CD4-positive, CD25-positive, alpha-beta regulatory T cell (primary cell): ENCODE measurements at regions not wholly inside any gene's neighbourhood (a gene's known extent, or its start where the extent isn't known, plus 50 kb on each side); places are given as distances from the start of the nearest gene placed in this dataset.
"Not testable (repeated sequence)": the region's sequence is repeated elsewhere in the genome, so short reads cannot be mapped to it uniquely, and the experiment has no call there.

Source experiments
- ATAC-seq, 2 donors: fragments of 150-1000 bp; cut with Tn5 transposase; one replicate each; pipeline ENCODE4 v1.10.0; 2021; ENCODE audit warnings: low read depth in 2 of 2, moderate number of reproducible peaks in 2 of 2, moderate library complexity in 1 of 2
- DNase-seq, 3 donors: peaks; one replicate each; pipeline versions ENCODE4 v3.0.0 to v3.0.0-alpha.2; 2012 to 2022; ENCODE audit warnings: mixed read lengths in 1 of 3
- H3K27ac ChIP-seq: one replicate; pipeline ENCODE4 v1.7.0; 2013; ENCODE audit warnings: mild to moderate bottlenecking, low read length; ENCODE audit not compliant: insufficient read depth, poor library complexity, severe bottlenecking
- H3K27me3 ChIP-seq: one replicate; pipeline ENCODE4 v1.7.0; 2013; ENCODE audit warnings: low read length; ENCODE audit not compliant: control insufficient read depth, insufficient read depth
- H3K36me3 ChIP-seq: one replicate; pipeline ENCODE4 v1.7.0; 2013; ENCODE audit warnings: mild to moderate bottlenecking, low read length, moderate library complexity; ENCODE audit not compliant: control insufficient read depth, insufficient read depth
- H3K4me1 ChIP-seq: 2 replicates; pipeline ENCODE4 v1.7.0; 2013; ENCODE audit warnings: mild to moderate bottlenecking, low read length; ENCODE audit not compliant: insufficient read depth, control insufficient read depth, poor library complexity, severe bottlenecking
- H3K4me3 ChIP-seq: one replicate; pipeline ENCODE4 v1.7.0; 2013; ENCODE audit warnings: low read depth, mild to moderate bottlenecking, low read length, moderate library complexity
- H3K9me3 ChIP-seq, 2 experiments: 1 replicate in 1 of 2; 2 replicates in 1 of 2; pipeline ENCODE4 v1.7.0; 2013; ENCODE audit warnings: low read length in 2 of 2, mild to moderate bottlenecking in 1 of 2, moderate library complexity in 1 of 2; ENCODE audit not compliant: control insufficient read depth in 2 of 2
- H3K27ac Mint-ChIP-seq, 3 donors: one replicate each; pipeline ENCODE4 v1.8.0; 2020 to 2022; ENCODE audit warnings: mild to moderate bottlenecking in 3 of 3, mixed read lengths in 3 of 3, moderate library complexity in 2 of 3
- H3K27me3 Mint-ChIP-seq: one replicate; pipeline ENCODE4 v1.8.0; 2022; ENCODE audit warnings: mild to moderate bottlenecking, mixed read lengths
- H3K36me3 Mint-ChIP-seq: one replicate; pipeline ENCODE4 v1.8.0; 2020; ENCODE audit warnings: mixed read lengths
- H3K4me1 Mint-ChIP-seq, 4 donors: one replicate each; pipeline ENCODE4 v1.8.0; 2020 to 2022; ENCODE audit warnings: mixed read lengths in 4 of 4, mild to moderate bottlenecking in 1 of 4
- H3K4me3 Mint-ChIP-seq, 4 donors: one replicate each; pipeline ENCODE4 v1.8.0; 2020 to 2022; ENCODE audit warnings: mild to moderate bottlenecking in 4 of 4, mixed read lengths in 4 of 4, moderate library complexity in 3 of 4
- H3K9me3 Mint-ChIP-seq, 7 donors: one replicate each; pipeline ENCODE4 v1.8.0; 2020 to 2022; ENCODE audit warnings: mixed read lengths in 7 of 7, mild to moderate bottlenecking in 3 of 7, moderate library complexity in 2 of 7

GRCh38 chr14:50025073-50025472 lies 91.3 kb downstream of the VCPKMT start:
- Mint-ChIP-seq H3K4me3 (no peak overlapping the region), H3K36me3 (peaks cover 22% of the 10 kb centered on the region), H3K27me3 (no peaks in the 10 kb centered on the region), H3K4me1 (peaks cover 10 to 27% (median 20%) of the 10 kb centered on the region in 4 donors), H3K27ac (no peak overlapping the region), H3K9me3 (peaks cover 0 to 17% (median 4%) of the 10 kb centered on the region in 7 donors)
- no peak for DNase-seq
- Histone ChIP-seq H3K9me3 (peaks cover 2 to 12% of the 10 kb centered on the region in 2 experiments), H3K4me1 (peaks cover 15% of the 10 kb centered on the region), H3K27me3 (no peaks in the 10 kb centered on the region), H3K36me3 (no peaks in the 10 kb centered on the region), H3K27ac (no peak overlapping the region), H3K4me3 (no peak overlapping the region)
- no peak for ATAC-seq

- ATAC-seq (no peak), DNase-seq (no peak)
- peaks cover 10 to 26% (median 17%) of the 10 kb centered on the region in 4 donors for H3K4me1 Mint-ChIP-seq
- Histone ChIP-seq H3K27ac (no peak overlapping the region), H3K36me3 (no peaks in the 10 kb centered on the region), H3K4me3 (no peak overlapping the region), H3K27me3 (no peaks in the 10 kb centered on the region), H3K4me1 (peaks cover 14% of the 10 kb centered on the region), H3K9me3 (peaks cover 2 to 7% of the 10 kb centered on the region in 2 experiments)
- H3K36me3 Mint-ChIP-seq = peaks cover 22% of the 10 kb centered on the region
- peaks cover 0 to 12% (median 4%) of the 10 kb centered on the region in 7 donors for H3K9me3 Mint-ChIP-seq
- H3K27ac Mint-ChIP-seq = no peak overlapping the region
- no peak overlapping the region for H3K4me3 Mint-ChIP-seq
- H3K27me3 Mint-ChIP-seq = no peaks in the 10 kb centered on the region
These were observed 90.6 kb downstream of the VCPKMT start for GRCh38 chr14:50025776-50026175.

- Histone ChIP-seq H3K4me3 (no peak overlapping the region), H3K27ac (no peak overlapping the region), H3K4me1 (peaks cover 8% of the 10 kb centered on the region), H3K9me3 (peaks cover 2 to 7% of the 10 kb centered on the region in 2 experiments), H3K27me3 (no peaks in the 10 kb centered on the region), H3K36me3 (no peaks in the 10 kb centered on the region)
- Mint-ChIP-seq H3K36me3 (peaks cover 25% of the 10 kb centered on the region), H3K9me3 (peaks cover 0 to 8% (median 4%) of the 10 kb centered on the region in 7 donors), H3K27ac (no peak overlapping the region), H3K4me3 (no peak overlapping the region), H3K4me1 (peaks cover 3 to 25% (median 13%) of the 10 kb centered on the region in 4 donors), H3K27me3 (no peaks in the 10 kb centered on the region)
- no peak for DNase-seq
- ATAC-seq = no peak
These were observed 90.0 kb downstream of the VCPKMT start for GRCh38 chr14:50026396-50026795.

GRCh38 chr14:50027816-50028215 lies 88.6 kb downstream of the VCPKMT start:
- no peak for ATAC-seq
- Mint-ChIP-seq H3K9me3 (peaks cover 0 to 8% (median 4%) of the 10 kb centered on the region in 7 donors), H3K36me3 (peaks cover 34% of the 10 kb centered on the region), H3K27me3 (no peaks in the 10 kb centered on the region), H3K4me3 (no peak overlapping the region), H3K4me1 (peaks cover 0 to 17% (median 10%) of the 10 kb centered on the region in 4 donors), H3K27ac (no peak overlapping the region)
- H3K27ac ChIP-seq = no peak overlapping the region
- H3K9me3 ChIP-seq = peaks cover 2 to 7% of the 10 kb centered on the region in 2 experiments
- no peaks in the 10 kb centered on the region for H3K27me3 ChIP-seq
- H3K4me3 ChIP-seq = no peak overlapping the region
- H3K36me3 ChIP-seq = no peaks in the 10 kb centered on the region
- H3K4me1 ChIP-seq = no peaks in the 10 kb centered on the region
- no peak for DNase-seq

- H3K4me3 Mint-ChIP-seq = no peak overlapping the region
- H3K9me3 Mint-ChIP-seq = peaks cover 0 to 8% (median 4%) of the 10 kb centered on the region in 7 donors
- ATAC-seq (no peak), DNase-seq (no peak)
- H3K9me3 ChIP-seq = peaks cover 2 to 7% of the 10 kb centered on the region in 2 experiments
- H3K27ac ChIP-seq = no peak overlapping the region
- H3K27ac Mint-ChIP-seq = peak overlapping the region in 1 of 3 donors; percentile 46
- peaks cover 31% of the 10 kb centered on the region for H3K36me3 Mint-ChIP-seq
- no peaks in the 10 kb centered on the region for H3K4me1 ChIP-seq
- peaks cover 0 to 14% (median 8%) of the 10 kb centered on the region in 4 donors for H3K4me1 Mint-ChIP-seq
- no peaks in the 10 kb centered on the region for H3K27me3 ChIP-seq
- H3K36me3 ChIP-seq = no peaks in the 10 kb centered on the region
- no peak overlapping the region for H3K4me3 ChIP-seq
- no peaks in the 10 kb centered on the region for H3K27me3 Mint-ChIP-seq
These were observed 87.9 kb downstream of the VCPKMT start for GRCh38 chr14:50028458-50028857.

- peaks cover 0 to 22% (median 10%) of the 10 kb centered on the region in 4 donors for H3K4me1 Mint-ChIP-seq
- DNase-seq (no peak), ATAC-seq (no peak)
- H3K27ac ChIP-seq = no peak overlapping the region
- peaks cover 2 to 7% of the 10 kb centered on the region in 2 experiments for H3K9me3 ChIP-seq
- H3K27me3 Mint-ChIP-seq = no peaks in the 10 kb centered on the region
- H3K36me3 ChIP-seq = no peaks in the 10 kb centered on the region
- peaks cover 0 to 8% (median 4%) of the 10 kb centered on the region in 7 donors for H3K9me3 Mint-ChIP-seq
- H3K4me3 Mint-ChIP-seq = no peak overlapping the region
- no peak overlapping the region for H3K4me3 ChIP-seq
- H3K4me1 ChIP-seq = no peaks in the 10 kb centered on the region
- H3K27ac Mint-ChIP-seq = peak overlapping the region in 2 of 3 donors; percentile 55 to 70
- H3K27me3 ChIP-seq = no peaks in the 10 kb centered on the region
- H3K36me3 Mint-ChIP-seq = peaks cover 36% of the 10 kb centered on the region
These were observed 86.3 kb downstream of the VCPKMT start for GRCh38 chr14:50030036-50030435.

GRCh38 chr14:50030911-50031310 lies 85.5 kb downstream of the VCPKMT start:
- not testable (repeated sequence) for DNase-seq, ATAC-seq, H3K9me3 ChIP-seq, H3K4me1 ChIP-seq, H3K27me3 ChIP-seq, H3K4me3 Mint-ChIP-seq, H3K36me3 ChIP-seq, H3K9me3 Mint-ChIP-seq, H3K27ac ChIP-seq, H3K27me3 Mint-ChIP-seq, H3K4me3 ChIP-seq
- Mint-ChIP-seq H3K27ac (peak overlapping the region; percentile 48 to 79 (median 73)), H3K4me1 (peaks cover 0 to 22% (median 8%) of the 10 kb centered on the region in 4 donors), H3K36me3 (peaks cover 28% of the 10 kb centered on the region)

GRCh38 chr14:50031602-50032313 lies 84.6 kb downstream of the VCPKMT start:
- Histone ChIP-seq H3K9me3 (no peaks in the 10 kb centered on the region), H3K27me3 (no peaks in the 10 kb centered on the region), H3K36me3 (no peaks in the 10 kb centered on the region), H3K27ac (no peak overlapping the region), H3K4me1 (no peaks in the 10 kb centered on the region), H3K4me3 (no peak overlapping the region)
- H3K27ac Mint-ChIP-seq = peak overlapping the region in 2 of 3 donors; percentile 48 to 73
- no peak for DNase-seq
- no peaks in the 10 kb centered on the region for H3K27me3 Mint-ChIP-seq
- no peak overlapping the region for H3K4me3 Mint-ChIP-seq
- H3K36me3 Mint-ChIP-seq = peaks cover 28% of the 10 kb centered on the region
- H3K9me3 Mint-ChIP-seq = peaks cover 0 to 2% (median 0%) of the 10 kb centered on the region in 7 donors
- H3K4me1 Mint-ChIP-seq = peaks cover 0 to 27% (median 8%) of the 10 kb centered on the region in 4 donors
- no peak for ATAC-seq
